HCT116 (cell line): ENCODE measurements at regions not wholly inside any gene's neighbourhood (a gene's known extent, or its start where the extent isn't known, plus 50 kb on each side); places are given as distances from the start of the nearest gene placed in this dataset.

Source experiments
- ATF3 ChIP-seq: IDR thresholded peaks from 2 replicates; pipeline ENCODE4 v1.6.1; 2012
- CTCF ChIP-seq, 3 experiments: fragments of 200-600 bp in 1 of 3; sonication (generic) in 1 of 3; IDR thresholded peaks in 2 of 3; conservative IDR thresholded peaks in 1 of 3; 2 replicates each; pipeline ENCODE4 v1.5.1; 2012 to 2017; ENCODE audit warnings: low read depth in 2 of 3, low read length in 2 of 3, antibody characterized with exemption in 1 of 3, borderline replicate concordance in 1 of 3, control low read depth in 1 of 3, mild to moderate bottlenecking in 1 of 3, mixed read lengths in 1 of 3, mixed run types in 1 of 3, moderate library complexity in 1 of 3; ENCODE audit not compliant: insufficient read depth in 1 of 3
- EZH2 ChIP-seq: fragments of 200-600 bp; sonication (generic); IDR thresholded peaks from 2 replicates; pipeline ENCODE4 v1.6.1; 2017; ENCODE audit warnings: antibody characterized with exemption, mixed run types
- FOSL1 ChIP-seq: IDR thresholded peaks from 2 replicates; pipeline ENCODE4 v1.6.1; 2012; ENCODE audit warnings: low read depth
- MAX ChIP-seq: IDR thresholded peaks from 2 replicates; pipeline ENCODE4 v1.6.1; 2012
- POLR2A ChIP-seq: IDR thresholded peaks from 2 replicates; pipeline ENCODE4 v1.7.0; 2011; ENCODE audit warnings: borderline replicate concordance; ENCODE audit not compliant: insufficient read depth, insufficient read length; ENCODE audit errors: extremely low read depth
- POLR2AphosphoS5 ChIP-seq: IDR thresholded peaks from 2 replicates; pipeline ENCODE4 v1.6.1; 2011; ENCODE audit warnings: mild to moderate bottlenecking, low read depth, low read length, moderate library complexity
- YY1 ChIP-seq: IDR thresholded peaks from 2 replicates; pipeline ENCODE4 v1.6.1; 2011; ENCODE audit warnings: low read length, low read depth, moderate library complexity, mild to moderate bottlenecking; ENCODE audit not compliant: insufficient replicate concordance; ENCODE audit errors: extremely low read depth
- ZBTB33 ChIP-seq: IDR thresholded peaks from 2 replicates; pipeline ENCODE4 v1.6.1; 2011; ENCODE audit warnings: mild to moderate bottlenecking, low read length, moderate library complexity; ENCODE audit not compliant: insufficient replicate concordance; ENCODE audit errors: extremely low read depth
- ZFX ChIP-seq: fragments of 450-650 bp; IDR thresholded peaks from 2 replicates; pipeline ENCODE4 v1.6.1; 2017
- ZNF274 ChIP-seq: fragments of 200-500 bp; sonication (Bioruptor generic); IDR thresholded peaks from 2 replicates; pipeline ENCODE4 v1.6.1; 2014; ENCODE audit warnings: mild to moderate bottlenecking, low read depth, low read length, inconsistent platforms

- TF ChIP-seq ZBTB33, result no peak
- TF ChIP-seq POLR2A, result no peak
- TF ChIP-seq YY1, result no peak
- no peak for TF ChIP-seq EZH2
- TF ChIP-seq ZNF274, result no peak
- no peak for TF ChIP-seq CTCF (IDR thresholded peaks at IDR 0.05 in 2 of 3, conservative IDR thresholded peaks at IDR 0.05 in 1 of 3; ENCODE audit: borderline replicate concordance in 1 of 3, insufficient read depth in 1 of 3, low read depth in 2 of 3, low read length in 2 of 3)
- TF ChIP-seq FOSL1, result no peak
- no peak for TF ChIP-seq ZFX
- no peak for TF ChIP-seq POLR2AphosphoS5
- no peak for TF ChIP-seq MAX
- no peak for TF ChIP-seq ATF3
These were observed 78.3 kb downstream of the PDCL3 start for GRCh38 chr2:100641125-100641435.
